Skin of body (tissue), 1 donor: ENCODE measurements at regions not wholly inside any gene's neighbourhood (a gene's known extent, or its start where the extent isn't known, plus 50 kb on each side); places are given as distances from the start of the nearest gene placed in this dataset.
A peak's percentile ranks its signal among the peaks of the same experiment; 100 is the strongest.
"Not testable (repeated sequence)": the region's sequence is repeated elsewhere in the genome, so short reads cannot be mapped to it uniquely, and the experiment has no call there.

Experiments used
- DNase-seq: peaks from one replicate; lab custom pipeline; 2025; lab: John Stamatoyannopoulos, UW

DNA sequence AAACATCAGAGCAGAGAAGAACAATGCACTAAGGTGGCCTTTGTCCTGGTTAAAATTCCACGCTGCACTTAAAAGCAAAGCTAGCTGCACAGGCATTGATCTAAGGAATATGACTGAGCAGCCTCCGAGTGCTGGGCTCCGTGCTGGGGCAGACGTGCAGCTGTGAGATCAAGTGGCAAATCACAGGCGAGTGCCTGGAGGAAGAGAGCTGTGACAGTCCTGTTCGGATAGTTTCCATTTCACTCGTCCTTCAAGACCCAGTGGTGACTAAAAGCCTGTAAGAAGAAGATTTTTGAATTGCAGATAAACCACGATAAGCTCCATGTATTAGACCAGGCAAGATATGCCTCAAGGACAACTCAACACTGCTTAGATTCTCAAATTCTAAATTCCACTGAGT lies 247.9 kb downstream of the ANKRD60 start:
- DNase-seq: no peak

- no peak for DNase-seq
These were observed 250.9 kb downstream of the ANKRD60 start for GRCh38 chr20:57977569-57977968.

DNA sequence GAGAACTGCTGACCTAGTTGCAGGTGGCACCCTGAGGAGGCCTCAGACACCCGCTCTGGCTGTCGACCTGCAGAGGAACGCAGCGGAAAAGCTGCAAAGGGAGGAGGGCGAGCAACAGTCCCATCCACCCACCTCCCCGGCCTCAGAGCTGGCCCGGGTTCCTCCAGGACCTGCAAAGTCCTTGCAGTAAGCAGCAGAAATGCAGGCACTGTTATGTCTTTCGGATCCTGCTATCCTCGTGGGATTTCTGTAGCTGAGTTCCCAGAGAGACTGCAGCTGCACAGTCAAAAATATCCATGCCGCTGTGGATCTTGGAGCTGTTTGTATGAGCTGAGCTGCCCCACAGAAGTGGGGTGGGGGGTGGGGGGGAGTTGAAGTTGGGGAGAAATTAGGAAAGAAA lies 251.3 kb downstream of the ANKRD60 start:
- DNase-seq: peak; percentile 62

DNA sequence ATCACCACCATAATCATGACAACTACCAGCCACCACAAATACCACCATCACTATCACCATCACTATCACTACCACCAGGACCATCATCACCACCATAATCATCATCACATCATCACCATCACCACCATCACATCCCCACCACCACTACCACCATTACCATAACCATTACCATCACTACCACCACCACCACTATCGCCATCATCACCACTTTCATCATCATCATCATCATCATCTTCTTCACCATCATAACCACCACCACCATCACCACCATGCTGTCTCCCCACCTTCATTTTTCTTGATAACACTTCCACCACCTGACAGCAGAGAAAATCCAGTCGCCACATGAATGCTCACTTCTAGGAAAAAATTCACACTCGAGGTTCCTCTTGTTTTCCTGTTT lies 253.6 kb downstream of the ANKRD60 start:
- DNase-seq: no peak

- DNase-seq: no peak
These were observed 254.6 kb downstream of the ANKRD60 start for GRCh38 chr20:57973886-57974285.

DNA sequence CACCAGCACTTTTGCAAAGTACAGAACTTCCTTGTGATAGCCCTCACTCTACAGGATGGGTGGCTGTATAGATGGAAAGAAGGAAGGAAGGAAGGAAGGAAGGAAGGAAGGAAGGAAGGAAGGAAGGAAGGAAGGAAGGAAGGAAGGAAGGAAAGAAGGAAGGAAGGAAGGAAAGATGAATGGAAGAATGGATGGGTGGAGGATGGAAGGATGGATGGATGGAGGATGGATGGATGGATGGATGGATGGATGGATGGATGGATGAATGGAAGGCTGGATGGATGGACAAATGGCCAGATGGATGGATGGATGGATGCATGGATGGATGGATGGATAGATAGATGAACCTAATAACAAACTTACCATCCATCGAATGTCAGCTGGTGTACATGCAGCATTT lies 256.9 kb downstream of the ANKRD60 start:
- DNase-seq: not testable (repeated sequence)

GRCh38 chr20:57970856-57971255 lies 257.6 kb downstream of the ANKRD60 start:
- DNase-seq: peak; percentile 75

GRCh38 chr20:57970116-57970515 lies 258.3 kb downstream of the ANKRD60 start:
- no peak for DNase-seq

DNA sequence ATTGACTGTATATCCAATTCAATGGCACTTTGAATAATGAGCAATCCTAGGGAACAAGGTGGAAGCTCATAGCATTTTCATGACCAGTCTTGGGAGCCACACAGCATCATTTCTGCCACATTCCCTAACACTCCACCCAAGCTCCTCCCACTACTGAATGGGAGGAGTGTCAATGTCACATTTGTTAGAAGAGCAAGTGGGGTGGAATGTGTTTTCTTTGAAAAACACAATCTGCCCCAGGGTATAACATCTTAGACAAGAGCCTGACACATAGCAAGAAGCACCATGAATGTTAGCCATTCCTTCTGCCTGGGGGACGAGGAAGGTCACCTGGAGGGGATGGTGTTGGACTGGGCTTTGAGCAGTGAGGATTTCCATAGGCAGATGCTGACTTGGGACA lies 258.3 kb upstream of the PMEPA1 start:
- DNase-seq: no peak

- DNase-seq: no peak
These were observed 257.5 kb upstream of the PMEPA1 start for GRCh38 chr20:57967364-57967763.

- no peak for DNase-seq
These were observed 256.8 kb upstream of the PMEPA1 start for GRCh38 chr20:57966620-57967019.

GRCh38 chr20:57965441-57965840 lies 255.6 kb upstream of the PMEPA1 start:
- no peak for DNase-seq

DNA sequence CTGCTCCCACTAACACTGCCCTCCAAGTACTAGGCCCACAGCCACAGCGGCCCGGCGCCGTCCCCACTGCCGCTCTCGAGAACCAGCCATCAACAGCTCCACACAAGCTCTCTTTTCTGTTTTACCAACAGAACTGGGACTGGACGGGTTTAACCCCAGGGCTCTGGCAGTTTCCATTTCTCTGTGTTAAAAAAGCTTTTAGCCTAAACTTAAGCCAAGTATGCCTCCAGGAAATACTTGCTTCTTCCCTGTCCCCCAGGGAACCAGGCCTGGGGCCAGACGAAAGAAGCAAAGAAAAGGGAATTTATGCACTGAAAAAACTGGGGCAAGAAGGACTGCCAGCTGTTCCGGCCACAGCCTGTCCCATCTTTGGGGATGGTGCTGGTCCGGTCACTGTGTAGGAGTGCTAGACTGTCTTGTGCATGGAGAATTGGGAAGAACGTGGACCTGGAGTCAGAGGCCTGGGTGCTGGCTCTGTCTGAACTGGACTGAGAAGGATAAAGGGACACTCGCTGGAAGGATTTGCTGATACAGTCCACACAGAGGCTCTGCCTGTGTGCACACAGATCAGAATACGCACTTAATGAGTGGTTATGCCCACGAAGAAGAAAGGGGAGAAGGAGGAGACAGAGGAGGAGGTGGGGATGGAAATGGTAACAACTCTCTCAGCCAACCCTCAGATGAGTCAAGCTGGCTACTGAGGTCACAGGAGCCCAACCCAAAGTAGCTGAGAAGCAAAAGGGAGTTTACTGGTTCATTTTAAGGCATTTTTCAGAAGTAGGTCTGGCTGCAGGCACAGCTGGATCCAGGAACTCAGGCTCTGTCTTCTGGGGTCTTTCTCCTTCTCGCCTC lies 254.4 kb upstream of the PMEPA1 start:
- DNase-seq: no peak

GRCh38 chr20:57960803-57961575 lies 251.2 kb upstream of the PMEPA1 start:
- no peak for DNase-seq

- DNase-seq: no peak
These were observed 249.8 kb upstream of the PMEPA1 start for GRCh38 chr20:57959589-57959988.

- no peak for DNase-seq
These were observed 249.2 kb upstream of the PMEPA1 start for GRCh38 chr20:57959018-57959417.

- no peak for DNase-seq
These were observed 248.2 kb upstream of the PMEPA1 start for GRCh38 chr20:57958050-57958420.

- DNase-seq: no peak
These were observed 247.7 kb upstream of the PMEPA1 start for GRCh38 chr20:57957411-57958049.

DNA sequence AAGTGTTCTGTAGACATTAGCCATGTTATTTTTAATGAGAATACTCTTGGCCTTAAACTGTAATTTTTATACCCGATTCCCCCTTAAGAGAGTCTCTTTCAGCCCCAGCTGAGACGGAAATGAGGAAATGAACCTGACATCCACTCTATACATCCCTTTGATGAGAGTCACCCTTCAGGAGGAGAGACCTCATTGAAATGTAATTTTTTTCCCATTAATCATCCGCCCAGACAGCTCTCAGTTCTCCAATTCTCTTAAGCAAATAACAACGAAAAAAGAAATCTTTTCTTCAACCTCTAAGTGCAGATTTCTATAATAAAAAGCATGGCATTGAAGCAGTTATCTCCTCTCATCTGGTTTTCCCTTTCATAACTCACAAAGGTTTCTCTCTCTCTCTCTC lies 243.8 kb upstream of the PMEPA1 start:
- DNase-seq: no peak

DNA sequence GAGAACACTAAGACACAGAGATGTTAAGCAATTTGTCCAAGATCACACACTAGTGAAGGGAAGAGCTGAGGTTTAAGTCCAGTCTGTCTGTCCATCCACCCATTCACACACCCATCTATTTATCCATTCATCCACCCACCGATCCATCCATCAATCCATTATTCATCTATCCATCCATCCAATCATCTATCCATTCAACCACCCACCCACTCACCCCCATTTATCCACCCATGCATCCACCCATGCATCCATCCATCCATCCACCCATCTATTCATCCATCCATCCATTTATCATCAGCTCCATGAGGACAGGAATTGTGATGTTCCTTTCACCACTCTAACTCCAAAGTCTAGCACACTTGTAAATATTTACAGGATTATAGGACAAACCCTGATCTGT lies 242.3 kb upstream of the PMEPA1 start:
- DNase-seq: no peak

DNA sequence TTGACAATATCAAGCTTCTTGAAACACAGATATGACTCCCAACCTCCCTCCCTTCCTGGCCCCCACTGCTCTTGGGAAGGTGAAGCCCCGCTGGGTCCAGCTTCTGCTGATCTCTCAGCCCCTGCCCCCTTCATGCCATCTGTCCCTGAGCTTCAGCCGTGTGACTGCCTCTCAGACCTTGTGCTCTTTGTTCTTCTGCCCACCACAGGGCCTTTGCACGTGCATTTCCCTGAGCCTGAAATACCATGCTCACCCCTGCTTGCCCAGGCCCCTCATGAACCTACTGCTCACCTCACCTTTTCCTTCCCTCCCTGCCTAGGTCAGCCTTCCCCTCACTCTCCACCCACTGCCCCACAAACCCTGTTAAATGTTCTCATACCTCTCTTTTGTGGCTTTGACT lies 241.7 kb upstream of the PMEPA1 start:
- no peak for DNase-seq

DNA sequence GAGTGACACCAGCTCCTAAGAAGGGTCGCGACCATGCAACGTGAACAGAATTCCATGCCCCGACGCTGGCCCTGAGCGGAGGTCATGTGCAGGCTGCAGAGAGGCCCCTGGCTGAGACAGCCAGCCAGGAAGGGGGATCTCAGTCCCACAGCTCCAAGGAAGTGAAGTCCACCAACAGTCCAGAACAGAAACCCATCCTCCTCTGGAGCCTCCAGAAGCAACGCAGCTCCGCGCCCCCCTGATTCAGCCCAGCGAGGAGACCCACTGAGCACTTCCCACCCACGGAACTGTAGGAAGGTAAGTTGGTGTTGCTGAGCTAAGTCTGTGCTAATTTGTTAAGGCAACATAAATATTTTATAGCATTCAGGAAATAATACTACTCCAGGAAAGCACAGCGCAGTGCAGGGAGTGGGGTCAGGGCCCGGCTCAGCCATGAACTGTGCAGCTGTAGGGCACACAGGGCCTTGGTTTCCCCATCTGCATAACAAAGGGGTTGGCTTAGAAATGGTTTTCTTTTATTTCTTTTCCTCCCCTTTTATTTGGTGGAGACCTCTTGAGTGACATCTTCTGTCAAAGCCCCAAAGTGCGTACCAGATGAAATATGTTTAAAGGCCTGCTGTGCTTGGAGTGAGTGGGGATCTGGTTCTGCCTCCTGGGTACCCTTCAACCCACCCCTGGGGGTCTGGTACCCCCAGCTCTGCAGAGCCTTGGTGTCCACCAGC lies 241.1 kb upstream of the PMEPA1 start:
- DNase-seq: no peak
